T1000 (cell line): ENCODE measurements at regions not wholly inside any gene's neighbourhood (a gene's known extent, or its start where the extent isn't known, plus 50 kb on each side); places are given as distances from the start of the nearest gene placed in this dataset.

Source experiments
- DNase-seq: peaks from one replicate; lab custom pipeline; 2025; ENCODE audit warnings: mixed read lengths; lab: John Stamatoyannopoulos, UW

GRCh38 chr2:147468963-147469362 is 375.9 kb upstream of the ACVR2A start:
- no peak for DNase-seq

- DNase-seq, result no peak
Measured at GRCh38 chr2:147468349-147468748, 376.5 kb upstream of the ACVR2A start.

- no peak for DNase-seq
Measured at GRCh38 chr2:147467441-147467840, 377.4 kb upstream of the ACVR2A start.

- no peak for DNase-seq
Measured at GRCh38 chr2:147464737-147465357, 380.0 kb upstream of the ACVR2A start.

- DNase-seq, result no peak
Measured at GRCh38 chr2:147463881-147464520, 380.8 kb upstream of the ACVR2A start.

GRCh38 chr2:147460155-147460554 is 384.7 kb upstream of the ACVR2A start:
- DNase-seq, result no peak

- no peak for DNase-seq
Measured at GRCh38 chr2:147456779-147457178, 388.1 kb upstream of the ACVR2A start.

- no peak for DNase-seq
Measured at GRCh38 chr2:147451902-147452515, 392.8 kb upstream of the ACVR2A start.

- DNase-seq, result no peak
Measured at GRCh38 chr2:147450661-147451510, 393.9 kb upstream of the ACVR2A start.

GRCh38 chr2:147449323-147449991 is 395.4 kb upstream of the ACVR2A start:
- no peak for DNase-seq

- no peak for DNase-seq
Measured at GRCh38 chr2:147442816-147443215, 402.0 kb upstream of the ACVR2A start.

GRCh38 chr2:147441182-147441581 is 403.6 kb upstream of the ACVR2A start:
- no peak for DNase-seq

GRCh38 chr2:147440734-147441133 is 404.1 kb upstream of the ACVR2A start:
- DNase-seq, result no peak

GRCh38 chr2:147439986-147440385 is 404.8 kb upstream of the ACVR2A start:
- DNase-seq, result no peak

GRCh38 chr2:147438882-147439281 is 405.9 kb upstream of the ACVR2A start:
- DNase-seq, result no peak

GRCh38 chr2:147433822-147434221 is 411.0 kb upstream of the ACVR2A start:
- DNase-seq, result no peak

- DNase-seq, result no peak
Measured at GRCh38 chr2:147430408-147430807, 414.4 kb upstream of the ACVR2A start.

GRCh38 chr2:147428120-147428747 is 416.6 kb upstream of the ACVR2A start:
- no peak for DNase-seq

- DNase-seq, result no peak
Measured at GRCh38 chr2:147425437-147426029, 419.3 kb upstream of the ACVR2A start.

- no peak for DNase-seq
Measured at GRCh38 chr2:147424766-147425165, 420.1 kb upstream of the ACVR2A start.
